ENCODE measurements at regions not wholly inside any gene's neighbourhood (a gene's known extent, or its start where the extent isn't known, plus 50 kb on each side); places are given as distances from the start of the nearest gene placed in this dataset.

DNA sequence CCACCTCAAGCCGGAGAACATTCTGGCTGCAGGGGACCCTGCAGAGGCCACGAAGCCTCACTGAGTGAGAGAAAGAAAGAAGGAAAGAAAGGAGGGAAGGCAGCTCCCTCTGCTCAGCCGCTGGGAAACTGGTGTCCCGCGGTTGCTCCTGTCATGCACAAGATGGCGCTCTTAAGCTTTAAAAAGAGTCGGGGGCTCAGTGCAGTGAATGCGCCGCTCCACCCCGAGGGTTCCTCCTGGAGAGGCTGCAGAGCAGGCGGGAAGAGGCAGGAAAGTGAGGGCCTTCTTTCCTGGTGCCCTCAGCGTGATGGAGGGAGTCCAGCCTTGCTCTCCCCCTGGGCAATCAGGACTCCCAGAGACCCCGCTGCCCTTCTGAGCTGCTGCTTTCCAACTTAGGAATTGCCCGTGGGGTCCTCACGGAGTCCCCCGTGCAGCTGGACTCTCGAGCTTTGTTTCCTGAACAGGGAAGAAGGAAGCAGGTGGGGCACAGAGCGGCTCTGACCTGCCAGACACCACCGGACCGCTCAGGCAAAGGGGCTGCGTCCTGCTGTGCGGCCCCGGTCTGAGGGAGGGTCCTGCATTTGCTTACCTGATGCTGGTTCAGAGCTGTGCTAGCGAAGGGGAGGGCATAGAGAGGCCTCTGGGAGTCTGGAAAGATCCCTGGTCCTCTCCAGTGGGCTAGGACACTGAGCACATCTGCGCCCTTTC lies 141.9 kb upstream of the MKI67 start:
- no peak for DNase-seq (ENCODE audit: low read depth, low spot score)

GRCh38 chr10:128274938-128275337 lies 148.7 kb upstream of the MKI67 start:
- TF ChIP-seq, protein P1, sequence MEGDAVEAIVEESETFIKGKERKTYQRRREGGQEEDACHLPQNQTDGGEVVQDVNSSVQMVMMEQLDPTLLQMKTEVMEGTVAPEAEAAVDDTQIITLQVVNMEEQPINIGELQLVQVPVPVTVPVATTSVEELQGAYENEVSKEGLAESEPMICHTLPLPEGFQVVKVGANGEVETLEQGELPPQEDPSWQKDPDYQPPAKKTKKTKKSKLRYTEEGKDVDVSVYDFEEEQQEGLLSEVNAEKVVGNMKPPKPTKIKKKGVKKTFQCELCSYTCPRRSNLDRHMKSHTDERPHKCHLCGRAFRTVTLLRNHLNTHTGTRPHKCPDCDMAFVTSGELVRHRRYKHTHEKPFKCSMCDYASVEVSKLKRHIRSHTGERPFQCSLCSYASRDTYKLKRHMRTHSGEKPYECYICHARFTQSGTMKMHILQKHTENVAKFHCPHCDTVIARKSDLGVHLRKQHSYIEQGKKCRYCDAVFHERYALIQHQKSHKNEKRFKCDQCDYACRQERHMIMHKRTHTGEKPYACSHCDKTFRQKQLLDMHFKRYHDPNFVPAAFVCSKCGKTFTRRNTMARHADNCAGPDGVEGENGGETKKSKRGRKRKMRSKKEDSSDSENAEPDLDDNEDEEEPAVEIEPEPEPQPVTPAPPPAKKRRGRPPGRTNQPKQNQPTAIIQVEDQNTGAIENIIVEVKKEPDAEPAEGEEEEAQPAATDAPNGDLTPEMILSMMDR (IDR thresholded peaks at IDR 0.05; ENCODE audit: insufficient read depth, low read length, missing control alignments) = no peak
- CTCF ChIA-PET = interaction anchor here (1.1 kb wide), 1 partner anchor 11 kb away, joined by 3 read pairs; no protein-coding TSS in a partner anchor
- no peak for DNase-seq (ENCODE audit: low read depth, low spot score)
- POLR2A ChIA-PET = no interaction called here
- H3K4me3 ChIP-seq (ENCODE audit: low read depth, low read length) = no peak overlapping the region

More for the DNA sequence above, 141.9 kb upstream of the MKI67 start:
- CTCF ChIA-PET = no interaction called here
- POLR2A ChIA-PET = no interaction called here
- H3K4me3 ChIP-seq (ENCODE audit: low read depth, low read length) = no peak overlapping the region
- TF ChIP-seq, protein P1 (IDR thresholded peaks at IDR 0.05; ENCODE audit: insufficient read depth, low read length, missing control alignments) = no peak

DNA sequence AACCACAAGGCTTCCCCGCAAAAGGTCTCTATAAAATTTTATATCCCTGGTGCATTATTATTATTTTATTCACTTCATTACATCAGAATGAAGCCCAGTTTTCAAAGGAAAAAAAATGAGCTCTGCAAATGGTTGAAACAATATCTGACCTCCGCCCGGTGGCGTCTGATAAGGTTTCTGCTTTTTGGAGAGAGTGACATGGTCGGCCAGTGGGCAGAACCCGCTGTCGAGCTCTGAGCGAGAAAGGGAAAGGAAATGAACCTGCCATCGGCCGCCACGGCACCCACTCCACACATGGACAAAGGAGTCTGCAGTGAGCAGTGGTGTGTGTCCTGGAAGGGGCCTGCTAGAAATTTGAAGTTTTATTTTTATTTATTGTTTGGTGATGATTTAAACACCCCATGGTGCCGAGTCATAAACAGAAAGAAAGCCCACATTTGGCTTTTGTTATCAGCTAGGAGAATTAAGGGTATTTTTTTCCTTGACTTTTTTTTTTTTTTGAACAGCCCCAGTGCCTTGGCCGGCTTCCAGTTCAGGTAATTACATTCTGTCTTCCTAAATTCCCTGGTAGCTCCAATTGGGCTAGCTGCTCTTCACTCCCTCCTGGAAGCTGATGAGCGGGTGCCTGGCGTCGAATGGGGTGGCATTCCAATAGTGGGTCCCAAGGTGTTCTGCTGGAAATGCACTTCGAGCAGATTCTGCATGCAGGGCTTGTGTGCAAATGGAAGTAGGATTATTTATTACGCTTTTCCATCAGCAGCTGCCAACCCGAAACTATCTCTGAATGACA lies 149.4 kb upstream of the MKI67 start:
- POLR2A ChIA-PET = interaction anchor here (0.6 kb wide), 1 partner anchor 681 kb away, joined by 3 read pairs; no protein-coding TSS in a partner anchor
- CTCF ChIA-PET = interaction anchor here (1.1 kb wide), 1 partner anchor 11 kb away, joined by 3 read pairs; no protein-coding TSS in a partner anchor
- no peak for DNase-seq (ENCODE audit: low read depth, low spot score)
- no peak overlapping the region for H3K4me3 ChIP-seq (ENCODE audit: low read depth, low read length)
- TF ChIP-seq, protein P1 (IDR thresholded peaks at IDR 0.05; ENCODE audit: insufficient read depth, low read length, missing control alignments) = no peak

DNA sequence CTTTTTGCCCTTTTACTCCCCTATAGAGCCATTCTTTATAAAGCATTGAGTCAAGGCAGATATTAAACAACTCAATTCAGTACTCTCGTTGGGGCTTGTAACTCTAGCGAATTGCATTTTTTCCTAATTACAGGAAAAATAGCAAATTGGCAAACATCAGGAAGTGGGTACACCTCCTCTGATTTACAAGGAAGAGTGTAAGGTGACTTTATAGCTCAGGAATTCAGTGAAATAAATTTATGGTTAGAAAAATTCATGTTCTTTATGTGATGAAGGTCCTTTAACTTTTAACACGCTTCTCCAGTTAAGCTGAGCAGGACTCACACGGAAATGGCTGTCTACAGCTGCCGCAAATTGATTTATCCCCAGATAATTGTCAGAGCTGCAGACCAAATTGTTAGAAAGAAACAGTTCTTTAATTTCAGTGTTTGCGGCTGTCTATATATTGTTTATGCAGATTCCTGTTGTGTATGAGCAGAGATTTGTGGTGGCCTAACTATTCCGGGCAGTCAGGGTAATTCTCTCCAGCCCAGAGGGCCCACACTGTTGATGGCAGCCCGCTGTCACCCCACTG lies 151.1 kb upstream of the MKI67 start:
- CTCF ChIA-PET = interaction anchor here (1.0 kb wide), 1 partner anchor 13 kb away, joined by 3 read pairs; no protein-coding TSS in a partner anchor
- TF ChIP-seq, protein P1 (IDR thresholded peaks at IDR 0.05; ENCODE audit: insufficient read depth, low read length, missing control alignments) = no peak
- POLR2A ChIA-PET = no interaction called here
- H3K4me3 ChIP-seq (ENCODE audit: low read depth, low read length) = no peak overlapping the region
- no peak for DNase-seq (ENCODE audit: low read depth, low spot score)

GRCh38 chr10:128278362-128278761 lies 152.1 kb upstream of the MKI67 start:
- no peak for DNase-seq (ENCODE audit: low read depth, low spot score)
- CTCF ChIA-PET = no interaction called here
- TF ChIP-seq, protein P1 (IDR thresholded peaks at IDR 0.05; ENCODE audit: insufficient read depth, low read length, missing control alignments) = no peak
- POLR2A ChIA-PET = no interaction called here
- H3K4me3 ChIP-seq (ENCODE audit: low read depth, low read length) = no peak overlapping the region

- TF ChIP-seq, protein P1 (IDR thresholded peaks at IDR 0.05; ENCODE audit: insufficient read depth, low read length, missing control alignments) = no peak
- ChIA-PET POLR2A (no interaction called here), CTCF (no interaction called here)
- no peak overlapping the region for H3K4me3 ChIP-seq (ENCODE audit: low read depth, low read length)
- no peak for DNase-seq (ENCODE audit: low read depth, low spot score)
Measured at GRCh38 chr10:128280271-128280670, 154.0 kb upstream of the MKI67 start.
